ENCODE measurements at regions not wholly inside any gene's neighbourhood (a gene's known extent, or its start where the extent isn't known, plus 50 kb on each side); places are given as distances from the start of the nearest gene placed in this dataset.

GRCh38 chr11:13883589-13883988 lies 78.9 kb upstream of the SPON1 start:
- Histone ChIP-seq H3K27ac (ENCODE audit: low read length) (peak overlapping the region; percentile 67), H3K79me2 (ENCODE audit: low read length) (no peaks in the 10 kb centered on the region), H3K27me3 (ENCODE audit: low read length) (no peaks in the 10 kb centered on the region), H3K4me2 (ENCODE audit: low read length) (peak overlapping the region; percentile 64), H3K9ac (ENCODE audit: low read length) (no peak overlapping the region), H3K36me3 (ENCODE audit: low read depth, low read length) (no peaks in the 10 kb centered on the region), H3K4me1 (ENCODE audit: insufficient read depth, low read length) (peaks cover 34% of the 10 kb centered on the region), H3K9me3 (ENCODE audit: low read length) (no peaks in the 10 kb centered on the region), H4K20me1 (ENCODE audit: low read length) (no peaks in the 10 kb centered on the region), H3F3A (ENCODE audit: low read length, unreplicated experiment) (peaks cover 6% of the 10 kb centered on the region), H2AFZ (ENCODE audit: low read length) (no peak overlapping the region), H3K9me2 (replicated peaks; ENCODE audit: low read length) (no peaks in the 10 kb centered on the region), H3K4me3 (ENCODE audit: low read length) (no peak overlapping the region)
- intact Hi-C loops (cut with micrococcal nuclease), result no loop called here
- TF ChIP-seq EZH2phosphoT487 (IDR thresholded peaks at IDR 0.05; ENCODE audit: borderline replicate concordance, low read length), result no peak
- TF ChIP-seq EZH2 (IDR thresholded peaks at IDR 0.05; ENCODE audit: low read length, unreplicated experiment), result no peak
- TF ChIP-seq CTCF (conservative IDR thresholded peaks at IDR 0.05; ENCODE audit: low read depth, low read length), result no peak
- DNase-seq, result no peak
- CTCF ChIA-PET, result no interaction called here
- BruUV-seq (replicated peaks), result no TSS peak
- POLR2A ChIA-PET (ENCODE audit: unreplicated experiment), result no interaction called here
- ATAC-seq, result no peak

GRCh38 chr11:13884158-13884799 lies 78.2 kb upstream of the SPON1 start:
- no TSS peak for BruUV-seq (replicated peaks)
- H3K79me2 ChIP-seq (ENCODE audit: low read length), result no peaks in the 10 kb centered on the region
- peak overlapping the region; percentile 67 for H3K27ac ChIP-seq (ENCODE audit: low read length)
- H3K9me3 ChIP-seq (ENCODE audit: low read length), result no peaks in the 10 kb centered on the region
- TF ChIP-seq EZH2phosphoT487 (IDR thresholded peaks at IDR 0.05; ENCODE audit: borderline replicate concordance, low read length), result no peak
- TF ChIP-seq CTCF (conservative IDR thresholded peaks at IDR 0.05; ENCODE audit: low read depth, low read length), result no peak
- TF ChIP-seq EZH2 (IDR thresholded peaks at IDR 0.05; ENCODE audit: low read length, unreplicated experiment), result no peak
- H3K36me3 ChIP-seq (ENCODE audit: low read depth, low read length), result no peaks in the 10 kb centered on the region
- ChIA-PET CTCF (no interaction called here), POLR2A (ENCODE audit: unreplicated experiment) (no interaction called here)
- H3K9ac ChIP-seq (ENCODE audit: low read length), result no peak overlapping the region
- 0 out of 2 replicates have a peak overlapping the region, but pooled peaks have one; percentile 33 for H2AFZ ChIP-seq (ENCODE audit: low read length)
- DNase-seq (peak; percentile 73), ATAC-seq (peak; percentile 75)
- H3K4me3 ChIP-seq (ENCODE audit: low read length), result 0 out of 2 replicates have a peak overlapping the region, but pooled peaks have one; percentile 12
- peaks cover 34% of the 10 kb centered on the region for H3K4me1 ChIP-seq (ENCODE audit: insufficient read depth, low read length)
- intact Hi-C loops (cut with micrococcal nuclease), result no loop called here
- H4K20me1 ChIP-seq (ENCODE audit: low read length), result no peaks in the 10 kb centered on the region
- no peaks in the 10 kb centered on the region for H3K27me3 ChIP-seq (ENCODE audit: low read length)
- no peaks in the 10 kb centered on the region for H3K9me2 ChIP-seq (replicated peaks; ENCODE audit: low read length)
- H3K4me2 ChIP-seq (ENCODE audit: low read length), result peak overlapping the region; percentile 64
- peaks cover 6% of the 10 kb centered on the region for H3F3A ChIP-seq (ENCODE audit: low read length, unreplicated experiment)

GRCh38 chr11:13885083-13885482 lies 77.4 kb upstream of the SPON1 start:
- intact Hi-C loops (cut with micrococcal nuclease), result no loop called here
- peak overlapping the region; percentile 64 for H3K4me2 ChIP-seq (ENCODE audit: low read length)

More at GRCh38 chr11:13885083-13885482, 77.4 kb upstream of the SPON1 start:
- peak; percentile 77 for DNase-seq
- H4K20me1 ChIP-seq (ENCODE audit: low read length), result no peaks in the 10 kb centered on the region
- 0 out of 2 replicates have a peak overlapping the region, but pooled peaks have one; percentile 12 for H3K4me3 ChIP-seq (ENCODE audit: low read length)
- H3K27ac ChIP-seq (ENCODE audit: low read length), result peak overlapping the region; percentile 67
- no peak overlapping the region for H3K9ac ChIP-seq (ENCODE audit: low read length)
- H3K79me2 ChIP-seq (ENCODE audit: low read length), result no peaks in the 10 kb centered on the region
- POLR2A ChIA-PET (ENCODE audit: unreplicated experiment), result no interaction called here
- H3K4me1 ChIP-seq (ENCODE audit: insufficient read depth, low read length), result peaks cover 34% of the 10 kb centered on the region
- CTCF ChIA-PET, result no interaction called here
- H3F3A ChIP-seq (ENCODE audit: low read length, unreplicated experiment), result peaks cover 6% of the 10 kb centered on the region
- no peaks in the 10 kb centered on the region for H3K36me3 ChIP-seq (ENCODE audit: low read depth, low read length)
- H3K27me3 ChIP-seq (ENCODE audit: low read length), result no peaks in the 10 kb centered on the region
- BruUV-seq (replicated peaks), result no TSS peak
- H2AFZ ChIP-seq (ENCODE audit: low read length), result no peak overlapping the region
- TF ChIP-seq CTCF (conservative IDR thresholded peaks at IDR 0.05; ENCODE audit: low read depth, low read length) (no peak), EZH2 (IDR thresholded peaks at IDR 0.05; ENCODE audit: low read length, unreplicated experiment) (no peak), EZH2phosphoT487 (IDR thresholded peaks at IDR 0.05; ENCODE audit: borderline replicate concordance, low read length) (no peak)
- peak; percentile 21; the same call in 1 of the 2 replicates for ATAC-seq
- no peaks in the 10 kb centered on the region for H3K9me3 ChIP-seq (ENCODE audit: low read length)
- H3K9me2 ChIP-seq (replicated peaks; ENCODE audit: low read length), result no peaks in the 10 kb centered on the region

All from PC-3 (cell line).